Adrenal gland (tissue), 5 donors: ENCODE measurements at regions not wholly inside any gene's neighbourhood (a gene's known extent, or its start where the extent isn't known, plus 50 kb on each side); places are given as distances from the start of the nearest gene placed in this dataset.

Experiments
- CTCF ChIP-seq, 6 experiments: fragments of 450-650 bp in 4 of 6; fragments of 200-600 bp in 2 of 6; sonication (generic) in 1 of 6; IDR thresholded peaks; 1 replicate in 5 of 6; 2 replicates in 1 of 6; pipeline versions ENCODE4 v1.5.1 to v1.8.0; 2016 to 2021; ENCODE audit warnings: antibody characterized with exemption in 6 of 6, mild to moderate bottlenecking in 2 of 6, moderate library complexity in 1 of 6
- POLR2A ChIP-seq, 2 donors: fragments of 450-650 bp; IDR thresholded peaks; one replicate each; pipeline ENCODE4 v1.6.1; 2017; ENCODE audit warnings: antibody characterized with exemption in 2 of 2, mild to moderate bottlenecking in 2 of 2, moderate library complexity in 1 of 2
- donor health status: DM: no; HTN: no; CAD: no.

GRCh38 chr5:171543148-171543815 is 123.8 kb downstream of the FGF18 start:
- TF ChIP-seq POLR2A (IDR thresholded peaks at IDR 0.05) (no peak), CTCF (IDR thresholded peaks at IDR 0.05) (no peak)
